Medulla oblongata (tissue), 1 donor: ENCODE measurements at regions not wholly inside any gene's neighbourhood (a gene's known extent, or its start where the extent isn't known, plus 50 kb on each side); places are given as distances from the start of the nearest gene placed in this dataset.

ENCODE experiments used
- DNase-seq: peaks from one replicate; pipeline ENCODE4 v3.0.0-alpha.2; 2015; ENCODE audit errors: extremely low spot score

- DNase-seq: no peak
Observed at GRCh38 chr5:91283899-91284298, 99.2 kb downstream of the ARRDC3 start.

DNA sequence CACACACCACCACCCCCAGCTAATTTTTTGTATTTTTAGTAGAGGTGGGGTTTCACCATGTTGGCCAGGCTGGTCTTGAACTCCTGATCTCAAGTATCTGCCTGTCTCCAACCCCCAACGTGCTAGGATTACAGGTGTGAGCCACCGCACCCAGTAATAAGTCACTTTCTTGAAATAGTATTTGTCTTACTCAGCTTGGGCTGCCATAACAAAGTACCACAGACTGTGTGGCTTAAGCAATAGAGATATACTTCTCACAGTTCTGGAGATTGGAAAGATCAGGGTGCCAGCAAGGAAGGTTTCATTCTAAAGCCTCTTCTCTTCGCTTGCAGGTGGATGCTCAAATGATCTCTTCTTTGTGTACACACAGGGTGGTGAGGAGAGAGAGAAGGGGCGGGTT, 99.8 kb downstream of the ARRDC3 start:
- no peak for DNase-seq

DNA sequence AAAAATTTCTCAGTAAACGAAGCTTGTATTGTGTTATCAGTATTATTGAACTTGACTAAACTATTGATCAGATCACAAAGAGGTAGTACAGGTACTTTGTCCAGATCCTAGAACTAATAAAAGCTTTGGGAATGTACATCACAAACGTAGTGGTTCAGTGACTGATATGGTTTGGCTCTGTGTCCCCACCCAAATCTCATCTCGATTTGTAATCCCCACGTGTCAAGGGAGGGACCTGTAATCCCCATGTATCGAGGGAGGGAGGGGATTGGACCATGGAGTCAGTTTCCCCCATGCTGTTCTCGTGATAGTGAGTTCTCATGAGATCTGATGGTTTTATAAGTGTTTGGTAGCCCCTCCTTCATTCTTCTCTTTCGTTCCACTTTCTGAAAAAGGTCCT, 100.9 kb downstream of the ARRDC3 start:
- DNase-seq: no peak

- no peak for DNase-seq
Observed at GRCh38 chr5:91281401-91281800, 101.7 kb downstream of the ARRDC3 start.

DNA sequence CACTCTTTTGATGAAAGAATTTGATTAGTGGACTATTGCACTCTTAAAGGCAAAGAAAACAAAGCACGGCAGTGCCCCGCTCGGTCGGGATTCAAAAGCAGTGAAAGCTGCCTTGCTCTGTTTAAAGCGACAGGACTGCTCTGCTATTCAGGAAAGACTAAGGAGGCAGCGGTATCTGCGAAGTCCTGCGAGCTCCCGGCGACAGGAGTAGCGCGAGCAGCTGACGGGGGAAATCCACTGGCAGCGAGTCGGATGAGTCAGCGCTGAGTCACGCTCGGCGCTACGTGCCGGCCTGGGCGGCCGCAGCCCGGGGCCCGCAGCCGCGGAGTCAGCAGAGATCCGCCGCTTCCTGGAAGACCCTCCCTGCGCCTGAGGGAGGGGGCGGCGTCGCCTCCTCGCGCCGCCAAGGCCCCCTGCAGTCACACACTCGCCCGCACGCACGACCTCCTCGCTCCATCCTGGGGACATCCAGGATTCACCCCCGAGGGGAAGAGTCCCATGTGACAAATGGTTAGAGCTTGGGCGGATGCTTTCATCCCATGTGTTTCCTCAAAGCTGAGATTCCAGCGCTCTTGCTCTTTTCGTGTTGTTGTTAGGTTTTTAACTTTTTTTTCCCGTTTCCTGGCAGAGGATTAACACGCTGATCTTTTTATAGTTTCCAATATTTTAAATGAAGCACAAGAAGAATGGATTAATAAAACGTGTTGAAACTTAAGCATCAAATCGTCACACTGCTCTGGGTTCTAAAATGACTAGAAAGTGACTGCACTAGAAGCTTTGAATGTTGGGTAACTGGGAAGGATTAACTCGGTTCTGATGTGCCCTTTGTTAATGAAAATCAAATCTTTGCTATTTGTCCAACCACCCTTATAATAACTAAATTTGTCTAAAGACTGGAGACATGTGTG, 102.5 kb downstream of the ARRDC3 start:
- peak; percentile 95 for DNase-seq

- no peak for DNase-seq
Observed at GRCh38 chr5:91277840-91278239, 105.3 kb downstream of the ARRDC3 start.

- no peak for DNase-seq
Observed at GRCh38 chr5:91277093-91277626, 106.0 kb downstream of the ARRDC3 start.

DNA sequence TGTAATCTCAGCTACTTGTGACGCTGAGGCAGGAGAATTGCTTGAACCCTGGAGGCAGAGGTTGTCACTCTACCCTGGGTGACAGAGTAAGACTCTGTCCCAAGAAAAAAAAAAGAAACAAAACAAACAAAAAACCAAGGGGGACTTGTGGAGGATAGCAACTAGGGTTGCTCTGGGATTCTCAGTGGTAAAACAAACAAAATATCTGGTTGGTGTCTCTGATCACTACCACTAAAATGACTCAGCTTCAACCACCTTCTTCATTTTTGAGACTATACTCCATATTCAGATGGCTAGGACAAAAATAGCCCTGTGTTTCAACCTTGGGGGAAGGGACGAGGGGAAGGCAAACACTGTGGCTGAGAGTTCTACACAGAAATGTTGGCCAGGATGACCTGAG, 110.3 kb downstream of the ARRDC3 start:
- DNase-seq: no peak

DNA sequence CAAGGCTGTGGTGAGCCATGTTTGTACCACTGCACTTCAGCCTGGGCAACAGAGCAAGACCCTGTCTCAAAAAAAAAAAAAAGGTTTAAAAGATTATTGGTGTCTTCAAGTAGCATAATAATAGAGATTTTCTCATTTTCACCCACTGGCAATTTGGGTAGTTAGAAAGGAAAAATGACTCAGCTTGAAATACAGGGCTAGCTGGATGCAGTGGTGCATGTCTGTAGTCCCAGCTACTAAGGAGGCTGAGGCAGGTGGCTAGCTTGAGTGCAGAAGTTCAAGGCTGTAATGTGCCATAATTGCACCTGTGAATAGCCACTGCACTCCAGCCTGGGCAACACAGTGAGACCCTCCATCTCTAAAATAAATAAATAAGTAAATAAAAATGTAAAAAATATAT, 111.1 kb downstream of the ARRDC3 start:
- no peak for DNase-seq

GRCh38 chr5:91269198-91269597, 113.9 kb downstream of the ARRDC3 start:
- peak; percentile 64 for DNase-seq

DNA sequence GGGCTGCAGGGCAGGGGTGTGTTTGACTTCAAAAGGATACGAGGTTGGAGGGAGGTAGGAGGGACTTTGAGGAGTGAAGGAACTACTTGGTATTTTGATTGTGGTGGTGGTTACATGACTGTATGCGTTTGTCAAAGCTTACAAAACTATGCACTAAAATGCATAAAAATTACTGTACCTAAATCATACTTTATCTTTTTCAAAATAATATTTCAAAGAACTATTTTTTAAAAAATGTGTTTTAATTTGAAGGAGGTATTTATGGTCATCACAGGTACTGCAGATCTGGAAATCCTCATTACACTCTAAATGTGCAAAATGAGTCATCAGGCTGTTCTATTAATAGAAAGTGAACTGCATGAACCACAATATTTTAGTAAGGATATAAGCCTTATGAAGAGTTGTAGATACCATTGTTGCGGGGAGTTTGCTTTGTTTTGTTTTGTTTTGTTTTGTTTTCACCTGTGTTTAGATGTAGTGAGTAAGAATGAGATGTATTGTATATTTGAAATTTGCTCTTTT, 116.9 kb downstream of the ARRDC3 start:
- DNase-seq: no peak

GRCh38 chr5:91264311-91265051, 118.6 kb downstream of the ARRDC3 start:
- no peak for DNase-seq

DNA sequence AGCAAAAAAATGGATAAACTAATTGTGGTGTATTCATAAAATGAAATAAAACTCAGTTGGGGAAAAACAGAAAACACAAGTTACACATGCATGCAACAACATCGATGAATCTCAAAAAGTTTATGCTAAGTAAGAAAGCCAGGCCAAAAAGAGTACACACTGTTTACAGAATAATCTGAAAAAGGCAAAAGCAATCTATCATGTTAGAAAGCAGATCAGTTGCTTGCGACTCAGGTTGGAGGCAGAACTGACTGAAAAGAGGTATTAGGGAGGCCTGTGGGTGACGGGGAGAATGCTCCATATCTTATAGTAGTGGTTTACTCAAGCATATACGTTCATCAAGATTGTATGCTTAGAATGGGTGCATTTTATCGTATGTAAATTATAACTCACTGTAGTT, 119.2 kb downstream of the ARRDC3 start:
- DNase-seq: no peak

GRCh38 chr5:91257301-91257700, 125.8 kb downstream of the ARRDC3 start:
- DNase-seq: no peak

DNA sequence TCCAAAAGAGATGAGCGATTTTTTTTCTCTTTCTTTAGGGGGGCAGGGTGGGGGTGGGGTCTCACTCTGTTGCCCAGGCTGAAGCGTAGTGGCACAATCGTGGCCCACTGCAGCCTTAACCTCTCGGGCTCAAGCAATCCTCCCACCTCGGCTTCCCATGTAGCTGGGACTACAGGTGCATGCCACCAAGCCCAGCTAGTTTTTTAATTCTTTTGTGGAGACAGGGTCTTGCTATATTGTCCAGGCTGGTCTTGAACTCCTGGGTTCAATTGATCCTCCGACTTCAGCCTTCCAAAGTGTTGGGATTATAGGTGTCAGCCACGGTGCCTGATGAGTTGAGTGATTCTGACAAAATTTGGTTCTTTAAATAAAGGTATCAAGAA, 127.0 kb downstream of the ARRDC3 start:
- DNase-seq: no peak

GRCh38 chr5:91255396-91256141, 127.5 kb downstream of the ARRDC3 start:
- no peak for DNase-seq

GRCh38 chr5:91252916-91253315, 130.2 kb downstream of the ARRDC3 start:
- DNase-seq: no peak

- peak; percentile 29 for DNase-seq
Observed at GRCh38 chr5:91245871-91246270, 137.2 kb downstream of the ARRDC3 start.

- no peak for DNase-seq
Observed at GRCh38 chr5:91245074-91245452, 138.1 kb downstream of the ARRDC3 start.

GRCh38 chr5:91244380-91245073, 138.6 kb downstream of the ARRDC3 start:
- no peak for DNase-seq

DNA sequence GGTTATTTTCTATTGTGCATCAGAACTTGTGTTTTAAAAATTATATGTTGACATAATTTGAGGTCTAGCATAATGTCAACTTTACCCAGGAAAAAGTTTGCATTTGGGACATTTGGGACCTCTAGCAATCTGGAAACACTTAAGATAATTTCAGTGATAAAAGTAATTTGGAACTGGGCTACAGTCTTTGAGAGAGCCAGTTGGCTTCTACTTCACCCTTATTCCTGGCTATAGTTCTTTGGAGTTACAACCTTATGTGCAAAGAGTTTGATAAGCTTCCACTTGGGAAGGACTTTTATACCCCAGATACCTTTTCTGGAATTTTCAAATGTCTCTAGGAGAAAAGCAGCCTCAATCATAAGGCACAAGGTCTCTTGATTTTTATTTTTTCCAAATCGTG, 139.3 kb downstream of the ARRDC3 start:
- DNase-seq: no peak
